GM19043 (cell line): ENCODE measurements at regions not wholly inside any gene's neighbourhood (a gene's known extent, or its start where the extent isn't known, plus 50 kb on each side); places are given as distances from the start of the nearest gene placed in this dataset.

Experiments
- ATAC-seq: cut with Tn5 transposase; IDR thresholded peaks from one replicate; pipeline ENCODE4 v1.9.1; 2021; ENCODE audit warnings: low read depth; ENCODE audit not compliant: unreplicated experiment

- ATAC-seq: no peak
Measured at GRCh38 chr11:79940974-79941735, 500.3 kb upstream of the TENM4 start.

GRCh38 chr11:79940165-79940564 is 499.3 kb upstream of the TENM4 start:
- no peak for ATAC-seq

DNA sequence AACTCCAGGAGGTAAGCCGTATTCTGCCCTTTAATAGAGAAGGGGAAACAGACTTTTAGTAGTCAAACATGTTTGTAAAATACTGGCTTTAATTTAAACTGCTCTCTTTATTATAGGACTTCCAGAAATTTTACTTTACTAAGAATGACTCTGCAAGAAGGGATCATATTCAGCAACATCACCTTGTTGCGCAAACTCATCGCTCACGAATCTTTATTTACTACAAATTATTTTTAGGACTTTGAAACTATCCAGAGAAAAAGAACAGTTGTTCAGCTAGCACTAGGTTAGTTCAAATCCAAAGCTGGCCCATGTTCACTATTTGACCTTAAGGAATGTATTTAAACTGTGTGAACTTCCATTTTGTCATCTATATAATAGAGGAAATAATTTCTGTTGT is 498.3 kb upstream of the TENM4 start:
- no peak for ATAC-seq

DNA sequence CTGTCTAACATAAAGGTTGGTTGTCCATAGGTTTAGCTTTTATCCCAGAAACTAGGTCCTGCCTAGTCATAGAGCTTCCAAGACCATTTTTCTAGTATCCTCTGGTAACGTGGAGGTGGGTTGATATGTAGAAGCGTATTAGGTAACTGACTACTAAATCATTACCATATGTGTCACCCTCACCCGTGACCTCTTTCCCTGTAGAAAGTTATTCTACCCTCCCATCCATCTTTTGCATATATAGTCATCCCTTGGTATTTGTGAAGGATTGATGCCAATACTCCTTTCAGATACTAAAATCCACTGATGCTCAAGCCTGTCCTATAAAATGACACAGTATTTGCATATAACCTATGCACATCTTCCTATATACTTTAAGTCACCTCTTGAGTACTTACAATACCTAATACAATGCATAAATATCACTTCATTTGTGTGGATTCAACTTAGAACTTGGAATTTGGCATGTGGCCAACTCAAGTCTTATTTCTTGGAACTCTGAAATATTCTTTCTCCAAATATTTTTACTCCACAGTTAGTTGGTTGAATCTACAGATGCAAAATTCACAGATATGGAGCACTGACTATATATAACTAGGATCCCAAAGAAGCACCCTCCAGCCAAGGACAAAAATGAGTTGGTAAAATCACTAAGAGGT is 497.0 kb upstream of the TENM4 start:
- no peak for ATAC-seq

DNA sequence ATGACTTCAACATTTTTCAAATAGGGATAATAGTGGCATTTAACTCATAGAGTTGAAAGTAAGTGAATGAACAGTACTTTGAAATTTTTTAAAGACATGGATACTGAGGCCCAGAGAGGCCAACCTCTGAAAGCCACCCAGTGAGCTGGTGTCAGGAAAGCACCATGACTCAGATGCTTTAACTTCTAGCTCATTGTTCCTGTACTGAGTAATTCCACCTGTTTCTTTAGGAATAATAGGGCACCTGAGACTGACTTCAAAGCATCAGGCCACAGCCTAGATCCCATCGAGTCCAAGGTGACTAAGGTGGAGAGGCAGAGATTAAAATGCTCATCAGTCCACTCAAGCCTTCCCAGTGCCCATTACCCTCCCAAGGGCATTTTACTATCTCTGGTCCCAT is 491.8 kb upstream of the TENM4 start:
- no peak for ATAC-seq

DNA sequence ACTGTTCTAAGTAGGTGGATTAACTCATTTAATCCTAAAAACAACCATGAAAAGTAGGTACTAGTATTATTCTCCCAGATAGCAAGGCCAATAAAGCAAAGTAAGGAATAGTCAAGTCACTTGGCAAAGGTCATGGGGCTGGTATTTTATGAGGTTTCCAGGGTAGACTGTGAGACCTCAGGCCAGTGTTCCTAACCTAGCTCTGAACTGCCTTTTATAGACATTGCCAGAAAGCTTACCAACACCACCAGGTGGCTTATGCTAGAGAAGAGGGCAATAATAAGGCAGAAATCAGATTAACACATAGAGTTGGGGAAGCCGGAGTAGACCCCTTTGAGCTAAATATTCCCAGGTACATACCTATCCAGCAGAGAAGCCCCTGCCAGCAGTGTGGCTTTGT is 490.9 kb upstream of the TENM4 start:
- ATAC-seq: no peak

DNA sequence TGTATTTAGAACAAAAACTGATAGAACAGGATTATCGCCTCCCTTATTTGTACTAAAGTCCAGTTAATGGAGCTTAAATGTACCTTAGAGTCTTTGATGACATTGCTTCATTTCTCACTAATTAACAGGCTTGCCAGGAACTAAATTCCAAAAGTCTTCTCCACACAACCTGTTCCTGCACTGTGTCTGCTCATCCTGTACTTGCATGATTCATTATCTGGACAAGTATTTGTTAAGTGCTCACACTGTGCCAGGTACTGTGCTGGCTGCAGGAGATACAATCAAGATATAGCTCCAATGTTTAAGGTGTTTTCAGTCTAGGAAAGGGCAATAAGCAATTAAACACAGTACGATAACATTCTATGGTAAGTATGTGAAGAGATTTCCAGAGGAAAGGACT is 485.9 kb upstream of the TENM4 start:
- ATAC-seq: no peak

- peak; percentile 98 for ATAC-seq
Measured at GRCh38 chr11:79925570-79925969, 484.7 kb upstream of the TENM4 start.

DNA sequence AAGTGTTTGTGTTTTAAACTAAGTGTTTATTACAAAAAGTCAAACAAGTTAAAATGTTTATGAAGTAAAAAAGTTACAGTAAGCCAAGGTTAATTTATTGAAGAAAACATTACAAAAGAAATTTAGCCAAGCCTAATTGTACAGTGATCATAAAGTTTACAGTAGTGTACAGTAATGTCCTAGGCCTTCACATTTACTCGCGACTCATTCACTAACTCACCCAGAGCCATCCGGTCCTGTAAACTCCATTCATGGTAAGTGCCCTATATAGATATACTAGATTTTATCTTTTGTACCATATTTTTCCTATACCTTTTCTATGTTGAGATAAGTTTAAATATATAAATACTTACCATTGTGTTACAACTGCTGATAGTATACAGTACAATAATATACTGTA is 481.8 kb upstream of the TENM4 start:
- ATAC-seq: no peak

DNA sequence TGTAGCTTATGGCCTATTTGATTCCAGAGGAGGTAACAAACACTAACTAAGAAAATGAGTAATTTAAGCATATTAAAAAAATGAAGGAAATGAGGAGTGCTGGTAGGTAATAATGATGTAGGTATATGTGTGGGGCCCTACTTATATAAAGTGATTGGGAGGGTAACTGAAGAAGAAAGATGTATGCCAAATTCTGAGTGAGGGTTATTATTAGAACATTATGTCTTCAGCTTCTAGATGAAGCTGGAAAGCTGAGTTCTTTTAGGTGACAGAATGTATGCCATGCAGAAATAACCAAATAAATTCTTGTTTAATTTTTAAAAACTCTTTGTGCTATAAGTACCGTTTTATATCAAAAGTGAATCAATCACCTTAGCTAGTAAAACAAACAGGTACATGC is 479.6 kb upstream of the TENM4 start:
- ATAC-seq: no peak

DNA sequence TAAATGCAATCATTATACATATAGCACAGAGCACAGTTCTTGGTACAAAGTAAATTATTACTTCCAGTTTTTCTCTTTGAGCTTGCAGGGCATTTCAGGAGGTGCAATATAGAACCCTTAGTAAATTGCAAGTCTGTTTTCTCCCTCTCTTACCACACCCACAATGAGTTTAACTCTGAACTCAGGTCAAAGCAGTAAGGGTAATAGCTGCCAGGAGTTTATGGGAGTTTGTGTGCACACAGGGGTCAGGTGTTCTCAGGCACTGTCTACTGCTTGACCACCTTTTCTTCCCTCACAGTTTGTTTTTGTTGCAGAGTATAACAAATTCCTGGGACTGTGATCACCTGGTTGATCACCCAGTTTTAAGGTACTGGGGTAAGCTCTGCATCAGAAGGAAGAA is 478.5 kb upstream of the TENM4 start:
- no peak for ATAC-seq

- no peak for ATAC-seq
Measured at GRCh38 chr11:79918846-79919245, 478.0 kb upstream of the TENM4 start.

DNA sequence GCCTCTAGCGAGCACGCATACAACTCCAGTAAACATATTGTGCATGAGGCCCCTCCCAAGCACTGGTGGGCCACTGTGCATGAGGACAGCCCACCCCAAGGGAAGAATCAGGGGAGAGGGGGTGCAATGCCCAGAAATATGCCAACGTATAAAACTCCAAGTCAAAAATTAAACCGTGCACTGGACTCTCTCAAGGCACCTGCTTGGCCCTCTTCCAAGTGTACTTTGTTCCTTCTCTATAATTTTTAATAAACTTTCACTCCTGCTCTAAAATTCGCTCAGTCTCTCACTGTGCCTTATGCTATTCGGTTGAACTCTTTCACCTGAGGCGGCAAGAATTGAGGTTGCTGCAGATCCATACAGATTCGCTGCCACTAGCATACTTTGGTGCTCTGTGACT is 465.3 kb upstream of the TENM4 start:
- ATAC-seq: no peak

GRCh38 chr11:79902493-79902892 is 461.7 kb upstream of the TENM4 start:
- ATAC-seq: no peak

GRCh38 chr11:79897896-79898295 is 457.1 kb upstream of the TENM4 start:
- no peak for ATAC-seq

DNA sequence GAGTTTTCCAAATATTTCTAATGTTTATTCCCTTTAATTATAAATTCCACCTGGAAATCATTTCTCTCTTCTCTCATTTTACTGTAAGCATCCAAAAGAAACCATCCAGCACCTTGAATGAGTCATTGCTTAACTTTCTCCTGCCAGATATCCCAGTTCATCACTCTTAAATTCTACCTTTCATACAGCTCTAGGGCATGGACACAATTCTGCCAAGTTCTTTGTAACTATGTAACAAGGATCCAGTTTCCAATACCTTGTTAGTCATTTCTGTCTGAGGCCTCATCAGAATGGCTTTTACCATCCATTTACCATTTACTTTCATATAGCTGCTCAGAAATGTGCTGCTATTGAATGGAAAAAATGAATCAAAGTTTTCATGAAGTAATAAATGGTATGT is 455.4 kb upstream of the TENM4 start:
- ATAC-seq: no peak

DNA sequence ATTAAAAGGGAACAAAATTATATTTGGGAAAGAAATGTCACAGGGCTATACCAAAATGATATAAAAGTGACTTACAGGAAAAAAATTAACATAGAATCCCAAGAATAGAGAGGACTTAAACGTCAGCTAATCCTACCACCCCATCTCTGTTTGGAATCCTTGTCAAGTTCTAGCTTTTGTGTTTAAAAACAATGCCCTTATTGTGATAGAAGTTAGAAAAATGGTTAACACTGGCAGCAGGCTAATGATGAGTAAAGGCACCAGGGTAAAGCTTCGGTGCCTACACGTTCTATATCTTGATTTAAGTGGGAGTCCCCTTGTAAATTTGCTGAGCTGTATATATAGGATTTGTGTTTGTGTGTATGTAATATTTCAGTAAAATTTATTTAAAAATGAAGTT is 453.3 kb upstream of the TENM4 start:
- ATAC-seq: no peak

DNA sequence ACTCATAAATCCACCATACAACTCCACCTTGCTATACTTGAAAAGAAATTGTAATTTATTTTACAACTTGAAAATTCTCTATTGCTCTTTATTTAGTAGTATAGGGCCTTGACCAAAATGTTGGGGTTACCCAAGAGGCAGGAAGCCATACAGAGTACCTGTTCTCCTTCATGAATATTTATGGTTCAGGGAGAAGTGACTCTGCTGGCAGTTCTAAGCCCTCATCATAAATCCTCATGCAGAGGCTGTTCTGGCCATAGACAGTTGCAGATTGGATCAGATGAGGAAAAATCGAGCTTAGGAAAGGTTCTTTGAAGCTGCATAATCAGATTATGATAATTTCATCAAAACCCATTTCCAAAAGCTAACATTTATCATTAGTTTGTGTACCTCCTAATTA is 449.4 kb upstream of the TENM4 start:
- no peak for ATAC-seq

DNA sequence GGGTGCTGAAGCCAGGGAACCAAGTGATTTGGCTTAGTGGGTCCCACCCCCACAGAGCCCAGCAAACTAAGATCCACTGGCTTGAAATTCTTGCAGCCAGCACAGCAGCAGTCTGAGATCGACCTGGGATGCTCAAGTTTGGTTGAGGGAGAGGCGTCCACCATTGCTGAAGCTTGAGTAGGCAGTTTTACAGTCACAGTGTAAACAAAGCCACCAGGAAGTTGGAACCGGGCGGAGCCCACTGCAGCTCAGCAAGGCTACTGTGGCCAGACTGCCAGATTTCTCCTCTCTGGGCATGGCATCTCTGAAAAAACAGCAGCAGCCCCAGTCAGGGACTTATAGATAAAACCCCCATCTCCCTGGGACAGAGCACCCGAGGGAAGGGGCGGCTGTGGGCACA is 424.1 kb upstream of the TENM4 start:
- ATAC-seq: no peak

- no peak for ATAC-seq
Measured at GRCh38 chr11:79860336-79860735, 419.5 kb upstream of the TENM4 start.

DNA sequence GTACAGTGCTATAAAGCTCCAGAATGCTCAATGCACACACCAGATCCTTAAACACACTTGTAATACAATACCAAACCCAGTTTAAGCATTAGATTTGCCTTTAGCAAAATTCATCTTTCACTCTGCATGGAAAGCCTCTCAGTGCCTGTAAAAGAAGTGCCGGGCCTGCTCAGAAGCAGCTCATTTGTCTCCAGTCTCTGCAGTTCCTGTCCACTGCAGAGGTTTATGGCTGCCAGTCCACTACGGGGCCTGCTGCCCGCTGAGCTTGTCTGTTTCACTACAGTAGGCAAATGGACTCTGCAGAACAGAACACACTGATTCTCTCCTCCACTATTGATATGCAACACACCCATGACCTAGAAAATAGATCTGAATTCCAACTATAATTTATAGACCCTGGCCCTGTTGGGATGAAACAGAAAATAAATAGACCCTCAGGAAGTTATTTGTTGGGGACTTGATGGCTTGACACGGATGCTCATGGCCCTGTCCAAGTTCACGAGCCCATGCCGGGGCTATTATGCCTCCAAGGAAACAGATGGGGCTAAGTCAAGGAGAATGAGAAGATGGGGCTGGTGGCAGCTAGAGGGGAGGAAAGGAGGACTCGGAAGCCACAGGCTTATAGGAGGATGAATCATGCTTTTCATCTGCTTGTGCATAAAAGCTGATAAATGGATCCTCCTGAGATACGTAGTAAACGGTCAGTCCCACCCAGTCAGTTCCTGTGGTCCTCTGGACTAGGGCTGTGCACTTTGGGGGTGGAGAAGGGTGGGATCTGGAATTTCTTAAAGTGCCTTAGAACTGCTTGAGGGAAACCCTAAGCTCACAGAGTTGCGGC is 416.8 kb upstream of the TENM4 start:
- no peak for ATAC-seq

GRCh38 chr11:79852176-79852575 is 411.3 kb upstream of the TENM4 start:
- no peak for ATAC-seq
